Vagina (tissue), 2 donors: ENCODE measurements at regions not wholly inside any gene's neighbourhood (a gene's known extent, or its start where the extent isn't known, plus 50 kb on each side); places are given as distances from the start of the nearest gene placed in this dataset.

Source experiments
- DNase-seq, 2 donors: peaks; one replicate each; pipeline ENCODE4 v3.0.0-alpha.2; 2017; ENCODE audit errors: extremely low spot score in 2 of 2
- H3K27ac ChIP-seq: fragments of 200-600 bp; sonication (generic); one replicate; pipeline ENCODE4 v1.5.1; 2019
- H3K27me3 ChIP-seq: fragments of 200-600 bp; sonication (generic); one replicate; pipeline ENCODE4 v1.5.1; 2019
- H3K36me3 ChIP-seq, 2 donors: fragments of 200-600 bp; sonication (generic); one replicate each; pipeline ENCODE4 v1.5.1; 2017 to 2019
- H3K4me1 ChIP-seq: fragments of 200-600 bp; sonication (generic); one replicate; pipeline ENCODE4 v1.5.1; 2019
- H3K4me3 ChIP-seq, 2 donors: fragments of 200-600 bp; sonication (generic); 1 replicate in 1 of 2; 2 replicates in 1 of 2; pipeline ENCODE4 v1.5.1; 2016 to 2019
- H3K9me3 ChIP-seq: fragments of 200-600 bp; sonication (generic); one replicate; pipeline ENCODE4 v1.5.1; 2019
- POLR2A ChIP-seq, 2 donors: fragments of 450-650 bp; IDR thresholded peaks; one replicate each; pipeline ENCODE4 v1.6.1; 2017; ENCODE audit warnings: antibody characterized with exemption in 2 of 2, mild to moderate bottlenecking in 2 of 2, moderate library complexity in 2 of 2
- POLR2AphosphoS5 ChIP-seq, 2 donors: sonication (generic); formaldehyde crosslinking; IDR thresholded peaks; one replicate each; pipeline ENCODE4 v1.9.0; 2017; ENCODE audit warnings: antibody characterized with exemption in 2 of 2, mild to moderate bottlenecking in 2 of 2, low read depth in 1 of 2; ENCODE audit not compliant: insufficient read depth in 1 of 2
- intact Hi-C: fragments of 100-400 bp; cut with DNase I; formaldehyde crosslinking; loops from one replicate; pipeline ENCODE4 v1.15.1; 2023
- TF ChIP-seq, protein P1 (sequence below), 3 experiments: fragments of 450-650 bp in 2 of 3; fragments of 200-600 bp in 1 of 3; sonication (generic) in 1 of 3; IDR thresholded peaks; one replicate each; pipeline ENCODE4 v1.5.1; 2017 to 2019; ENCODE audit warnings: antibody characterized with exemption in 3 of 3, mild to moderate bottlenecking in 2 of 3, moderate library complexity in 2 of 3

DNA sequence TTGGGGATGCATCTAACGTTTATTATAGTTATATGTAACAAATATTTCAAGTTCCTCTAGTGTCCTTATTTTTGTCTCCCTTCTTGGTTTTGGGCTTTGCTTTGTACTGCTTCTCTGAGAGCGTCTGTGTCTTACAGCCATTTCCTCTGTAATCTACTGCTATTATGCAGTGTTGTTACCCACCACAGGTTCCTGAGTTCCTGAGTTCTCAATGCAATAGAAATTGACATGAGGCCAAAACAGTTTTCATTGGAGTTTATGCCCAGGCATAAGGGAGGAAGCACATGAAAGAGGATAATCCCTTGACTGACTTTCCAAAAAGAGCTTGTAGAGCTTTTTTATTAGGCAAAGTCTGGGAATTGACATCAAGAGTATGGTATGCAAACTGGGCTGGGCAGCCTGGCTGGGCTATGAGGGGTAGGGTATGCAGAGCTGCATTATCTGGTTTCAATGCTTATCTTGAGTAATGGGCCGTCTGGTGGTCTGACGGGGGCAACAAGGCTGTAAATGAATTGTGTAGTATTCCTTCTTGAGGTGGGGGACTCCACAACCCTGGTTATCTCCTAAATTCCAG, 722.5 kb upstream of the ATXN7L3B start:
- intact Hi-C loops = no loop called here
- Histone ChIP-seq H3K36me3 (no peaks in the 10 kb centered on the region), H3K27me3 (no peaks in the 10 kb centered on the region), H3K4me3 (no peak overlapping the region), H3K4me1 (no peaks in the 10 kb centered on the region), H3K27ac (no peak overlapping the region), H3K9me3 (no peaks in the 10 kb centered on the region)
- TF ChIP-seq POLR2A (IDR thresholded peaks at IDR 0.05) = no peak
- TF ChIP-seq, protein P1, sequence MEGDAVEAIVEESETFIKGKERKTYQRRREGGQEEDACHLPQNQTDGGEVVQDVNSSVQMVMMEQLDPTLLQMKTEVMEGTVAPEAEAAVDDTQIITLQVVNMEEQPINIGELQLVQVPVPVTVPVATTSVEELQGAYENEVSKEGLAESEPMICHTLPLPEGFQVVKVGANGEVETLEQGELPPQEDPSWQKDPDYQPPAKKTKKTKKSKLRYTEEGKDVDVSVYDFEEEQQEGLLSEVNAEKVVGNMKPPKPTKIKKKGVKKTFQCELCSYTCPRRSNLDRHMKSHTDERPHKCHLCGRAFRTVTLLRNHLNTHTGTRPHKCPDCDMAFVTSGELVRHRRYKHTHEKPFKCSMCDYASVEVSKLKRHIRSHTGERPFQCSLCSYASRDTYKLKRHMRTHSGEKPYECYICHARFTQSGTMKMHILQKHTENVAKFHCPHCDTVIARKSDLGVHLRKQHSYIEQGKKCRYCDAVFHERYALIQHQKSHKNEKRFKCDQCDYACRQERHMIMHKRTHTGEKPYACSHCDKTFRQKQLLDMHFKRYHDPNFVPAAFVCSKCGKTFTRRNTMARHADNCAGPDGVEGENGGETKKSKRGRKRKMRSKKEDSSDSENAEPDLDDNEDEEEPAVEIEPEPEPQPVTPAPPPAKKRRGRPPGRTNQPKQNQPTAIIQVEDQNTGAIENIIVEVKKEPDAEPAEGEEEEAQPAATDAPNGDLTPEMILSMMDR (IDR thresholded peaks at IDR 0.05) = no peak
- no peak for TF ChIP-seq POLR2AphosphoS5 (IDR thresholded peaks at IDR 0.05; ENCODE audit: insufficient read depth in 1 of 2, low read depth in 1 of 2)
- DNase-seq = no peak

DNA sequence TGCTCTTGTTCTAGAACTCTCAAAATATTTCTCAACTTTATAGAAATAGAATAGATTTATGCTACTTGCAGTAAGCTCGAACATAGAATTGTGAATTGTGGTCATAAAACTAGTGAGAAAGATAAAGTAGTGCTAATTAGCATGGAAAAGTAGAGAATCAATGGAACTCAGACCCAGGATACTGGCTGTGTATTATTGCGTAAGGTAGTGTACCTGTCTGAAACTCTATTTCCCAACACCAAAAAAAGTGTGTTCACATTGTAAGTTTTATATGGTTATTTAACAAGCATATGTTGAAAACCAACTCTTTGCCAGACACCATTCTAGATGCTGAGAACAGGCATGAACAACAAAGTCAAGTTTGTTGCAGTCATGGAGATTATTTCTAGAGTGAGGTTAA, 720.5 kb upstream of the ATXN7L3B start:
- TF ChIP-seq, protein P1 (IDR thresholded peaks at IDR 0.05) = no peak
- TF ChIP-seq POLR2A (IDR thresholded peaks at IDR 0.05) = no peak
- TF ChIP-seq POLR2AphosphoS5 (IDR thresholded peaks at IDR 0.05; ENCODE audit: insufficient read depth in 1 of 2, low read depth in 1 of 2) = no peak
- no peaks in the 10 kb centered on the region for H3K4me1 ChIP-seq
- H3K4me3 ChIP-seq = no peak overlapping the region
- H3K9me3 ChIP-seq = no peaks in the 10 kb centered on the region
- H3K27ac ChIP-seq = no peak overlapping the region
- no peaks in the 10 kb centered on the region for H3K36me3 ChIP-seq
- intact Hi-C loops = no loop called here
- H3K27me3 ChIP-seq = no peaks in the 10 kb centered on the region
- DNase-seq = no peak

DNA sequence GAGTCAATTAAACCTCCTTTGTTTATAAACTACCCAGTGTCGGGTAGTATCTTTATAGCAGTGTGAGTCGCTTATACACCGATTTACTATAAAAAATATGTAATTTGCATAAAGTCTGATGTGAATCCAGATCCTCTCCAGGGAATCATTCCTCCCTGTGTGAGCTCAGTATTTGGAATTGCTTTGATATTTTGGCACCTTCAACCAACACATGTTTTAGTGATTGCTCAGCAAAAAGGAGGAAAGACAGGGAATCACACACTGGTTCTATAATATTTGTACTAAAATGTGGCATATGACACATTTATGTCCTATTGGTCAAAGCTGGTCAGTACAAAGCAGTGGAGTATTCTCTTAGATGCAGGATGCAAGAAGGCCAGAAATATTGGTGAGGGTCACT, 703.9 kb upstream of the ATXN7L3B start:
- intact Hi-C loops = no loop called here
- no peaks in the 10 kb centered on the region for H3K4me1 ChIP-seq
- H3K36me3 ChIP-seq = no peaks in the 10 kb centered on the region
- no peaks in the 10 kb centered on the region for H3K9me3 ChIP-seq
- H3K27me3 ChIP-seq = no peaks in the 10 kb centered on the region
- DNase-seq = no peak
- H3K4me3 ChIP-seq = no peak overlapping the region
- TF ChIP-seq, protein P1 (IDR thresholded peaks at IDR 0.05) = no peak
- TF ChIP-seq POLR2AphosphoS5 (IDR thresholded peaks at IDR 0.05; ENCODE audit: insufficient read depth in 1 of 2, low read depth in 1 of 2) (no peak), POLR2A (IDR thresholded peaks at IDR 0.05) (no peak)
- H3K27ac ChIP-seq = no peak overlapping the region

DNA sequence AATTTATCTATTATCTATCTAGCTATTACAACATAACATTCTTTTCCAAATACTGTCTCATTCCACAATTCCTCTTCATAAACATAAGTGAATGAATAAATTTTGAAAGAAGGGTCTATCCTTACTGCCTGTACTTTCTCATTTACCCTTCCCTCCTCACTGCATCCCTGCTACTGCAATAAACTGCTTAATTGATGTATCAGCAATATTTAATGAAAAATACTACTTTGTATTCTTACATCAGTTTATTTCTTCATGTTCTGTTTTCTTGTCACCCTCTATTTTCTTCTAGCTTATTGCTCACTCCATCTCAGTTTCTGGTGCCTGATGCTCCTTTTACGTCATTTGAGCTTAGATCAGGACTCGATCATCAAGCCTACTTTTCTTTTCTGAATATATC, 695.7 kb upstream of the ATXN7L3B start:
- DNase-seq = no peak
- no peak for TF ChIP-seq POLR2A (IDR thresholded peaks at IDR 0.05)
- Histone ChIP-seq H3K27ac (no peak overlapping the region), H3K9me3 (no peaks in the 10 kb centered on the region), H3K4me1 (no peaks in the 10 kb centered on the region), H3K36me3 (no peaks in the 10 kb centered on the region), H3K4me3 (no peak overlapping the region), H3K27me3 (no peaks in the 10 kb centered on the region)
- intact Hi-C loops = no loop called here

DNA sequence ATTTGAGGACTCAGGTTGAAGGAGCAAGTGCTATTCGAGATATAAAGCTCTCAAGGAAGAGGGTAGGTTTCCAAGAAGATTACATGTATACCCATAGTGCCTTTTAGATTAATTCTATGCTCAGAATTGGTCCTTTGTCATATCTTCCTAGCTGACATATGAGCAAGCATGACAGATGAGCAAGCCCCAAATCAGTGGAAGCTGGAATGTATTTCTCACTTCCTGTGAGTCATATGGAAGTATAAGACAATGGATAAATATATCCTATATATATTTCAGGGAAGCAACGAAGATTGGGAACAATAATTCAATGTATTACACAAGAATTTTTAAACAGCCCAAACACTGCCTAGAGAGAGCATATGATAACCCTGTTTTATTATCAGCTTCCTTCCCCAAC, 674.1 kb upstream of the ATXN7L3B start:
- Histone ChIP-seq H3K27me3 (no peaks in the 10 kb centered on the region), H3K4me1 (no peaks in the 10 kb centered on the region), H3K36me3 (no peaks in the 10 kb centered on the region), H3K4me3 (no peak overlapping the region), H3K9me3 (no peaks in the 10 kb centered on the region), H3K27ac (no peak overlapping the region)
- intact Hi-C loops = loop anchor here (5.0 kb wide), 1 partner anchor 781 kb away; no protein-coding TSS in a partner anchor
- no peak for DNase-seq
- TF ChIP-seq, protein P1 (IDR thresholded peaks at IDR 0.05) = no peak
- TF ChIP-seq POLR2AphosphoS5 (IDR thresholded peaks at IDR 0.05; ENCODE audit: insufficient read depth in 1 of 2, low read depth in 1 of 2) = no peak
- TF ChIP-seq POLR2A (IDR thresholded peaks at IDR 0.05) = no peak
